CD4-positive, alpha-beta memory T cell (primary cell): ENCODE measurements at regions not wholly inside any gene's neighbourhood (a gene's known extent, or its start where the extent isn't known, plus 50 kb on each side); places are given as distances from the start of the nearest gene placed in this dataset.

ENCODE experiments used
- CTCF ChIA-PET: fragments of 350-600 bp; sonication (Branson Sonifier 250); formaldehyde crosslinking; loops from one replicate; lab custom pipeline; 2021; ENCODE audit warnings: inconsistent platforms; ENCODE audit not compliant: partially characterized antibody; lab: Charles Lee
- POLR2A ChIA-PET: fragments of 350-600 bp; sonication (Branson Sonifier 250); formaldehyde crosslinking; loops from one replicate; lab custom pipeline; 2021; ENCODE audit not compliant: partially characterized antibody; lab: Charles Lee
- DNase-seq, 5 donors: peaks; one replicate each; pipeline versions ENCODE4 v3.0.0 to v3.0.0-alpha.2; 2020 to 2022; ENCODE audit warnings: mixed read lengths in 1 of 5
- H3K27ac ChIP-seq: one replicate; pipeline ENCODE4 v1.7.0; 2013; ENCODE audit warnings: low read depth, low read length
- H3K27me3 ChIP-seq: 2 replicates; pipeline ENCODE4 v1.7.0; 2013; ENCODE audit warnings: mild to moderate bottlenecking, low read length, moderate library complexity; ENCODE audit not compliant: insufficient read depth
- H3K36me3 ChIP-seq: 2 replicates; pipeline ENCODE4 v1.7.0; 2013; ENCODE audit warnings: mild to moderate bottlenecking, low read length, moderate library complexity; ENCODE audit not compliant: insufficient read depth
- H3K4me1 ChIP-seq: 2 replicates; pipeline ENCODE4 v1.7.0; 2013; ENCODE audit warnings: mild to moderate bottlenecking, low read length, moderate library complexity; ENCODE audit not compliant: insufficient read depth
- H3K4me3 ChIP-seq, 2 donors: one replicate each; pipeline ENCODE4 v1.7.0; 2013; ENCODE audit warnings: low read length in 2 of 2, mild to moderate bottlenecking in 1 of 2
- H3K9me3 ChIP-seq, 2 donors: one replicate each; pipeline ENCODE4 v1.7.0; 2013; ENCODE audit warnings: low read length in 2 of 2, control low read depth in 1 of 2; ENCODE audit not compliant: control insufficient read depth in 1 of 2
- H3K27ac Mint-ChIP-seq, 7 donors: one replicate each; pipeline ENCODE4 v1.8.0; 2020 to 2021; ENCODE audit warnings: mixed read lengths in 7 of 7, mild to moderate bottlenecking in 6 of 7, inconsistent platforms in 3 of 7, moderate library complexity in 3 of 7
- H3K27me3 Mint-ChIP-seq, 2 donors: one replicate each; pipeline ENCODE4 v1.8.0; 2020 to 2021; ENCODE audit warnings: mixed read lengths in 2 of 2
- H3K36me3 Mint-ChIP-seq, 2 donors: one replicate each; pipeline ENCODE4 v1.8.0; 2020 to 2021; ENCODE audit warnings: mixed read lengths in 2 of 2, inconsistent platforms in 1 of 2, mild to moderate bottlenecking in 1 of 2
- H3K4me1 Mint-ChIP-seq, 4 donors: one replicate each; pipeline ENCODE4 v1.8.0; 2020 to 2021; ENCODE audit warnings: mixed read lengths in 4 of 4, mild to moderate bottlenecking in 1 of 4
- H3K4me3 Mint-ChIP-seq, 8 donors: one replicate each; pipeline ENCODE4 v1.8.0; 2020 to 2021; ENCODE audit warnings: mixed read lengths in 8 of 8, mild to moderate bottlenecking in 7 of 8, moderate library complexity in 6 of 8, inconsistent platforms in 3 of 8
- H3K9me3 Mint-ChIP-seq, 8 donors: one replicate each; pipeline ENCODE4 v1.8.0; 2020 to 2021; ENCODE audit warnings: mixed read lengths in 8 of 8, mild to moderate bottlenecking in 5 of 8, inconsistent platforms in 3 of 8, moderate library complexity in 1 of 8
- intact Hi-C: fragments of 100-400 bp; cut with micrococcal nuclease; formaldehyde crosslinking; loops from one replicate; pipeline ENCODE4 v1.15.1; 2023

- no peaks in the 10 kb centered on the region for H3K36me3 ChIP-seq
- no peak overlapping the region for H3K27ac ChIP-seq
- intact Hi-C loops = no loop called here
- Mint-ChIP-seq H3K9me3 (peaks cover 0 to 11% (median 5%) of the 10 kb centered on the region in 8 donors), H3K36me3 (no peaks in the 10 kb centered on the region), H3K4me3 (no peak overlapping the region), H3K27me3 (peaks cover 2 to 11% of the 10 kb centered on the region in 2 donors), H3K27ac (no peak overlapping the region), H3K4me1 (no peaks in the 10 kb centered on the region)
- no peak overlapping the region for H3K4me3 ChIP-seq
- ChIA-PET POLR2A (no interaction called here), CTCF (no interaction called here)
- no peaks in the 10 kb centered on the region for H3K9me3 ChIP-seq
- DNase-seq = no peak
- H3K27me3 ChIP-seq = no peaks in the 10 kb centered on the region
- no peaks in the 10 kb centered on the region for H3K4me1 ChIP-seq
Observed at GRCh38 chr9:86668488-86668887, 278.8 kb downstream of the GAS1 start.

DNA sequence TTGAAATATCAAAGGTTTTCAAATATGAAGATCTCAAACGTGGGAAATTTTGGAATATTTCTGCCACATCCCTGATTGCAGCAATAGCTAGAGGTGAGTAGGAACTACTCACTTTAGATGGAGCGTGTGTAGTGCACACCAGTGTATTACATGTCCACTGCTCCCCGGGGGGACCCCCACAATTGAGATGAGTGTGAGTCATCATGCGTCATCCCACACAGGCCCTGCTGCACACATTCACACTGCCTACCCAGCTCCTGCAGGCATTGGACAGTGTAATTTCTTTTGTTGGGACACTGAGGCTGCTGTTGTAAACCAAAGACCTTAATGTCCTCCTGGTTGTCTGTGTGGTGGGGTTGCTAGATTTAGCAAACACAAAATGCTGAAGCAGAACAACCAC lies 280.0 kb downstream of the GAS1 start:
- no peak for DNase-seq
- no peaks in the 10 kb centered on the region for H3K36me3 Mint-ChIP-seq
- H3K27me3 Mint-ChIP-seq = peaks cover 3 to 11% of the 10 kb centered on the region in 2 donors
- H3K27ac Mint-ChIP-seq = no peak overlapping the region
- no peaks in the 10 kb centered on the region for H3K9me3 ChIP-seq
- no peaks in the 10 kb centered on the region for H3K4me1 ChIP-seq
- H3K4me3 ChIP-seq = no peak overlapping the region
- H3K36me3 ChIP-seq = no peaks in the 10 kb centered on the region
- ChIA-PET POLR2A (interaction anchor here (0.6 kb wide), 1 partner anchor 9 kb away, joined by 3 read pairs; no protein-coding TSS in a partner anchor), CTCF (no interaction called here)
- intact Hi-C loops = no loop called here
- H3K4me3 Mint-ChIP-seq = no peak overlapping the region
- peaks cover 0 to 11% (median 5%) of the 10 kb centered on the region in 8 donors for H3K9me3 Mint-ChIP-seq
- H3K4me1 Mint-ChIP-seq = no peaks in the 10 kb centered on the region
- H3K27ac ChIP-seq = no peak overlapping the region
- no peaks in the 10 kb centered on the region for H3K27me3 ChIP-seq

GRCh38 chr9:86665416-86665815 lies 281.9 kb downstream of the GAS1 start:
- intact Hi-C loops = no loop called here
- no peak for DNase-seq
- CTCF ChIA-PET = no interaction called here
- Mint-ChIP-seq H3K27ac (no peak overlapping the region), H3K9me3 (peaks cover 0 to 5% (median 0%) of the 10 kb centered on the region in 8 donors), H3K27me3 (peaks cover 6 to 11% of the 10 kb centered on the region in 2 donors), H3K4me3 (no peak overlapping the region), H3K4me1 (no peaks in the 10 kb centered on the region), H3K36me3 (no peaks in the 10 kb centered on the region)
- no peak overlapping the region for H3K27ac ChIP-seq
- H3K9me3 ChIP-seq = no peaks in the 10 kb centered on the region
- no peaks in the 10 kb centered on the region for H3K4me1 ChIP-seq
- no peaks in the 10 kb centered on the region for H3K36me3 ChIP-seq
- no peak overlapping the region for H3K4me3 ChIP-seq
- POLR2A ChIA-PET = no interaction called here
- H3K27me3 ChIP-seq = no peaks in the 10 kb centered on the region

- Histone ChIP-seq H3K4me1 (no peaks in the 10 kb centered on the region), H3K4me3 (no peak overlapping the region), H3K27ac (no peak overlapping the region), H3K27me3 (no peaks in the 10 kb centered on the region), H3K36me3 (no peaks in the 10 kb centered on the region), H3K9me3 (no peaks in the 10 kb centered on the region)
- H3K36me3 Mint-ChIP-seq = no peaks in the 10 kb centered on the region
- peaks cover 0 to 2% (median under 1%) of the 10 kb centered on the region in 4 donors for H3K4me1 Mint-ChIP-seq
- intact Hi-C loops = no loop called here
- ChIA-PET POLR2A (no interaction called here), CTCF (no interaction called here)
- no peak overlapping the region for H3K27ac Mint-ChIP-seq
- peaks cover 7 to 11% of the 10 kb centered on the region in 2 donors for H3K27me3 Mint-ChIP-seq
- H3K4me3 Mint-ChIP-seq = no peak overlapping the region
- no peak for DNase-seq
- peaks cover 0 to 3% (median 0%) of the 10 kb centered on the region in 8 donors for H3K9me3 Mint-ChIP-seq
Observed at GRCh38 chr9:86664603-86665002, 282.7 kb downstream of the GAS1 start.

- H3K9me3 Mint-ChIP-seq = peaks cover 0 to 3% (median 1%) of the 10 kb centered on the region in 8 donors
- no peak for DNase-seq
- Histone ChIP-seq H3K4me3 (no peak overlapping the region), H3K27me3 (no peaks in the 10 kb centered on the region), H3K4me1 (no peaks in the 10 kb centered on the region), H3K27ac (no peak overlapping the region), H3K36me3 (no peaks in the 10 kb centered on the region), H3K9me3 (no peaks in the 10 kb centered on the region)
- no peak overlapping the region for H3K4me3 Mint-ChIP-seq
- H3K27me3 Mint-ChIP-seq = peaks cover 7 to 10% of the 10 kb centered on the region in 2 donors
- no peak overlapping the region for H3K27ac Mint-ChIP-seq
- no peaks in the 10 kb centered on the region for H3K36me3 Mint-ChIP-seq
- POLR2A ChIA-PET = no interaction called here
- peaks cover 0 to 2% (median under 1%) of the 10 kb centered on the region in 4 donors for H3K4me1 Mint-ChIP-seq
- intact Hi-C loops = no loop called here
- CTCF ChIA-PET = no interaction called here
Observed at GRCh38 chr9:86663905-86664304, 283.4 kb downstream of the GAS1 start.

DNA sequence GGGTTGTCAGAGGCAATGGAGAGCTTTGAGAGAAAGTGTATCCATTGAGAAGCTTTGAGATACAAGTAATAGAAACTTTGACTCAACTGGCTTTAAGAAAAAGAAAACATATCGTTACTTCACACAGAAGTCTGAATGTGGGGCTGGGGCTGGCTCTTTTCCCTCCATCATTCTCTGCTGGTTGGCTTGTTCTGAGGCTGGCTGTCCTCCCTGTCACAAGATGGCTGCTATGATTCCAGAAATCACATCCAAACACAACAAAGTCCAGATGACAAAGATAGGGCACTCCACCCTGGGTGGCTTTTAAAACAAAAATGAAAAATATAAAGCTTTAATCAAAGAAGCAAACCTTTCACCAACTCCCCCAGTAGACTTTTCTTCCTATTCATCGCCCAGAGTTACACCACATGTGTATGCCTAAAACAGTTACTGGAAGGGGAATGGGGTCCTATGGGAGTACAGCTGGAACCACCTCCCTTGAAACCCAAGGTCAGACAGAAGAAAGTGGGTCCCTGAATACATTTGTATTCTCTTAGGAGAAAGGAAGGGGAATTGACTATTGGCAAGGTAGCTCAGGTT lies 284.3 kb downstream of the GAS1 start:
- no peaks in the 10 kb centered on the region for H3K36me3 Mint-ChIP-seq
- H3K9me3 ChIP-seq = no peaks in the 10 kb centered on the region
- DNase-seq = no peak
- no peaks in the 10 kb centered on the region for H3K27me3 ChIP-seq
- ChIA-PET POLR2A (no interaction called here), CTCF (no interaction called here)
- H3K4me3 ChIP-seq = no peak overlapping the region
- H3K9me3 Mint-ChIP-seq = peaks cover 0 to 4% (median 1%) of the 10 kb centered on the region in 8 donors
- no peak overlapping the region for H3K4me3 Mint-ChIP-seq
- H3K4me1 ChIP-seq = no peaks in the 10 kb centered on the region
- H3K27ac ChIP-seq = no peak overlapping the region
- intact Hi-C loops = no loop called here
- H3K36me3 ChIP-seq = no peaks in the 10 kb centered on the region
- H3K4me1 Mint-ChIP-seq = peaks cover 0 to 2% (median under 1%) of the 10 kb centered on the region in 4 donors
- H3K27ac Mint-ChIP-seq = no peak overlapping the region
- peaks cover 7 to 8% of the 10 kb centered on the region in 2 donors for H3K27me3 Mint-ChIP-seq

DNA sequence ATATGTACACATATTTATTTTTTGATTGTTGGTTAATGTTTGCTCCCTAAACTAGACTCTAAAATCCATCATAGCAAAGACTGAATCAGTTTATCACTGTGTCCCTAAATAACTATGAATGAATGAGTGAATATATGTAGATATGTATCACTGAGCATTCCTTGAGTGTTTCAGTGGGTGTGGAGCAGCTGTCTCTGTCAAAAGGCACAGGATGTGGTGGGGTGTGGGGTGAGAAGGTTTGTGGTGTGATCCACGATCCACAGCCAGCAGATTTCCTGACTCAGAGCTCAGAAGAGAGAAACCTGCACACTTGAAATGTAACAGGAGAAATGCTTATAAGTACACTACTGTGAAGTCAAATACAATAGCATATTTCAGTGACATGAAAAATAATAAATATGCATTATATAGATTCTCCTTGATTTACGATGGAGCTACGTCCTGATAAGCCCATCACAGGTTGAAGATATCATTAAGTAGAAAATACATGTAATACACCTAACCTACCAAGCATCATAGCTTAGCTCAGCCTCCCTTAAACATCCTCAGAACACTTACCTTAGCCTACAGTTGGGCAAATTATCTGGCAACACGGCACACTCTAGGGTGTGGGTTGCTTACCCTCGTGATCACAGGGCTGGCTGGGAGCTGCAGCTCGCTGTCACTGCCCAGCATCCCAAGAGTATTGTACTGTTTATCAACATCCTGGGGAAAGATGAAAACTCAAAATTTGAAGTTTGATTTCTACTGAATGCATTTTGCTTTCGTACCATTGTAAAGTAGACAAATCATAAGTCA lies 287.0 kb downstream of the GAS1 start:
- no peaks in the 10 kb centered on the region for H3K36me3 ChIP-seq
- no peaks in the 10 kb centered on the region for H3K27me3 ChIP-seq
- H3K27me3 Mint-ChIP-seq = peaks cover 2 to 7% of the 10 kb centered on the region in 2 donors
- H3K27ac Mint-ChIP-seq = no peak overlapping the region
- H3K9me3 Mint-ChIP-seq = peaks cover 0 to 3% (median 0%) of the 10 kb centered on the region in 8 donors
- no peak overlapping the region for H3K4me3 ChIP-seq
- peaks cover 0 to 2% (median under 1%) of the 10 kb centered on the region in 4 donors for H3K4me1 Mint-ChIP-seq
- no peak overlapping the region for H3K4me3 Mint-ChIP-seq
- POLR2A ChIA-PET = interaction anchor here (0.7 kb wide), 1 partner anchor 22 kb away, joined by 3 read pairs; no protein-coding TSS in a partner anchor
- H3K27ac ChIP-seq = no peak overlapping the region
- DNase-seq = no peak
- CTCF ChIA-PET = no interaction called here
- no peaks in the 10 kb centered on the region for H3K9me3 ChIP-seq
- no peaks in the 10 kb centered on the region for H3K4me1 ChIP-seq
- H3K36me3 Mint-ChIP-seq = no peaks in the 10 kb centered on the region
- intact Hi-C loops = no loop called here
